Stimulated activated naive B cell treated with anti-CD40 and anti-IgM and Interleukin-4, amounts not matched to agents 10 μg/mL and 1 μg/mL and 100 μg/mL, for 72 hours (primary cell): ENCODE measurements at regions not wholly inside any gene's neighbourhood (a gene's known extent, or its start where the extent isn't known, plus 50 kb on each side); places are given as distances from the start of the nearest gene placed in this dataset.

Experiments used
- ATAC-seq, 2 donors: fragments of 150-1000 bp; cut with Tn5 transposase; replicated peaks; 2 replicates each; pipeline ENCODE4 v1.10.0; 2021; ENCODE audit warnings: moderate library complexity in 1 of 2
- DNase-seq: peaks from one replicate; pipeline ENCODE4 v3.0.0; 2021
- H3K27ac Mint-ChIP-seq: one replicate; pipeline ENCODE4 v1.8.0; 2022; ENCODE audit warnings: mild to moderate bottlenecking, mixed read lengths
- H3K27me3 Mint-ChIP-seq, 2 donors: one replicate each; pipeline ENCODE4 v1.8.0; 2022; ENCODE audit warnings: mixed read lengths in 2 of 2
- H3K36me3 Mint-ChIP-seq, 2 donors: one replicate each; pipeline ENCODE4 v1.8.0; 2022; ENCODE audit warnings: mixed read lengths in 2 of 2, mild to moderate bottlenecking in 1 of 2
- H3K4me1 Mint-ChIP-seq, 2 donors: one replicate each; pipeline ENCODE4 v1.8.0; 2022; ENCODE audit warnings: mixed read lengths in 2 of 2, mild to moderate bottlenecking in 1 of 2
- H3K4me3 Mint-ChIP-seq, 2 donors: one replicate each; pipeline ENCODE4 v1.8.0; 2022; ENCODE audit warnings: mild to moderate bottlenecking in 2 of 2, mixed read lengths in 2 of 2, moderate library complexity in 1 of 2
- H3K9me3 Mint-ChIP-seq, 2 donors: one replicate each; pipeline ENCODE4 v1.8.0; 2022; ENCODE audit warnings: mixed read lengths in 2 of 2, mild to moderate bottlenecking in 1 of 2

- H3K36me3 Mint-ChIP-seq, result no peaks in the 10 kb centered on the region
- H3K27me3 Mint-ChIP-seq, result no peaks in the 10 kb centered on the region
- H3K27ac Mint-ChIP-seq, result no peak overlapping the region
- ATAC-seq (no peak), DNase-seq (no peak)
- H3K9me3 Mint-ChIP-seq, result peaks cover 0 to 8% of the 10 kb centered on the region in 2 donors
- no peaks in the 10 kb centered on the region for H3K4me1 Mint-ChIP-seq
- no peak overlapping the region for H3K4me3 Mint-ChIP-seq
Observed at GRCh38 chr5:104298518-104298917, 735.9 kb upstream of the NUDT12 start.

GRCh38 chr5:104297076-104297475 is 734.5 kb upstream of the NUDT12 start:
- ATAC-seq (no peak), DNase-seq (no peak)
- no peaks in the 10 kb centered on the region for H3K4me1 Mint-ChIP-seq
- peaks cover 0 to 8% of the 10 kb centered on the region in 2 donors for H3K9me3 Mint-ChIP-seq
- H3K4me3 Mint-ChIP-seq, result no peak overlapping the region
- H3K27ac Mint-ChIP-seq, result no peak overlapping the region
- no peaks in the 10 kb centered on the region for H3K36me3 Mint-ChIP-seq
- H3K27me3 Mint-ChIP-seq, result no peaks in the 10 kb centered on the region

GRCh38 chr5:104295991-104296390 is 733.4 kb upstream of the NUDT12 start:
- H3K27ac Mint-ChIP-seq, result no peak overlapping the region
- H3K9me3 Mint-ChIP-seq, result peaks cover 0 to 4% of the 10 kb centered on the region in 2 donors
- H3K4me3 Mint-ChIP-seq, result no peak overlapping the region
- H3K27me3 Mint-ChIP-seq, result no peaks in the 10 kb centered on the region
- DNase-seq (no peak), ATAC-seq (no peak)
- no peaks in the 10 kb centered on the region for H3K36me3 Mint-ChIP-seq
- no peaks in the 10 kb centered on the region for H3K4me1 Mint-ChIP-seq

DNA sequence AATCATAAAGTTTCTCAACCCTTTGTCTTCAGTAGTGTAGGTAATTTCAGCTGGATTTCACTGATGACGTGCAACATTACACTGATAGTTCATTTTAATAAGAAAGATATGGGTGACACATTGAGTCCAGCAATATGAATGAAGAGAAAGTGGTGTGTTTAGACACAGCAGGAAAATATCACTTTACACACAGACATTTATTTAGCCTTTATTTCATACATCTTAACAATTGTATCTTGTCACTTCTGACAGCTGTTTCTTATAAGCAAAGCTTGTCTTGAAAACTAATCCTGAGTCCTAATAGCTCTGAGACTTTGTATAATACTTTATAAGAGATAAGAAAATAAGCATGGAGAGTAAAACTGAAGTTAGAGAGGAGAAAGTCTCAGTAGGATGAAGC is 720.5 kb upstream of the NUDT12 start:
- ATAC-seq (no peak), DNase-seq (no peak)
- Mint-ChIP-seq H3K36me3 (no peaks in the 10 kb centered on the region), H3K9me3 (peaks cover 0 to 7% of the 10 kb centered on the region in 2 donors), H3K27me3 (no peaks in the 10 kb centered on the region), H3K4me1 (no peaks in the 10 kb centered on the region), H3K4me3 (no peak overlapping the region), H3K27ac (no peak overlapping the region)

- no peaks in the 10 kb centered on the region for H3K9me3 Mint-ChIP-seq
- ATAC-seq (no peak), DNase-seq (no peak)
- H3K4me1 Mint-ChIP-seq, result no peaks in the 10 kb centered on the region
- H3K27ac Mint-ChIP-seq, result no peak overlapping the region
- H3K27me3 Mint-ChIP-seq, result no peaks in the 10 kb centered on the region
- no peaks in the 10 kb centered on the region for H3K36me3 Mint-ChIP-seq
- H3K4me3 Mint-ChIP-seq, result no peak overlapping the region
Observed at GRCh38 chr5:104273725-104274124, 711.1 kb upstream of the NUDT12 start.

GRCh38 chr5:104267320-104268015 is 704.9 kb upstream of the NUDT12 start:
- Mint-ChIP-seq H3K27ac (no peak overlapping the region), H3K9me3 (peaks cover 0 to 3% of the 10 kb centered on the region in 2 donors), H3K4me1 (no peaks in the 10 kb centered on the region), H3K36me3 (no peaks in the 10 kb centered on the region), H3K27me3 (no peaks in the 10 kb centered on the region), H3K4me3 (no peak overlapping the region)
- no peak for DNase-seq
- no peak for ATAC-seq

GRCh38 chr5:104266161-104266560 is 703.6 kb upstream of the NUDT12 start:
- ATAC-seq (no peak), DNase-seq (no peak)
- no peaks in the 10 kb centered on the region for H3K36me3 Mint-ChIP-seq
- H3K27ac Mint-ChIP-seq, result no peak overlapping the region
- H3K4me1 Mint-ChIP-seq, result no peaks in the 10 kb centered on the region
- H3K4me3 Mint-ChIP-seq, result no peak overlapping the region
- no peaks in the 10 kb centered on the region for H3K27me3 Mint-ChIP-seq
- H3K9me3 Mint-ChIP-seq, result peaks cover 0 to 3% of the 10 kb centered on the region in 2 donors

- no peak for DNase-seq
- peaks cover 0 to 3% of the 10 kb centered on the region in 2 donors for H3K9me3 Mint-ChIP-seq
- no peak overlapping the region for H3K27ac Mint-ChIP-seq
- ATAC-seq, result no peak
- no peaks in the 10 kb centered on the region for H3K4me1 Mint-ChIP-seq
- no peak overlapping the region for H3K4me3 Mint-ChIP-seq
- H3K27me3 Mint-ChIP-seq, result no peaks in the 10 kb centered on the region
- no peaks in the 10 kb centered on the region for H3K36me3 Mint-ChIP-seq
Observed at GRCh38 chr5:104265531-104266140, 703.0 kb upstream of the NUDT12 start.

- Mint-ChIP-seq H3K36me3 (no peaks in the 10 kb centered on the region), H3K27me3 (no peaks in the 10 kb centered on the region), H3K27ac (no peak overlapping the region), H3K4me1 (no peaks in the 10 kb centered on the region), H3K9me3 (peaks cover 0 to 8% of the 10 kb centered on the region in 2 donors), H3K4me3 (no peak overlapping the region)
- no peak for ATAC-seq
- DNase-seq, result no peak
Observed at GRCh38 chr5:104247260-104247659, 684.7 kb upstream of the NUDT12 start.

GRCh38 chr5:104241046-104241445 is 678.5 kb upstream of the NUDT12 start:
- no peaks in the 10 kb centered on the region for H3K36me3 Mint-ChIP-seq
- H3K9me3 Mint-ChIP-seq, result no peaks in the 10 kb centered on the region
- DNase-seq (no peak), ATAC-seq (no peak)
- H3K4me1 Mint-ChIP-seq, result no peaks in the 10 kb centered on the region
- no peaks in the 10 kb centered on the region for H3K27me3 Mint-ChIP-seq
- no peak overlapping the region for H3K27ac Mint-ChIP-seq
- H3K4me3 Mint-ChIP-seq, result no peak overlapping the region

DNA sequence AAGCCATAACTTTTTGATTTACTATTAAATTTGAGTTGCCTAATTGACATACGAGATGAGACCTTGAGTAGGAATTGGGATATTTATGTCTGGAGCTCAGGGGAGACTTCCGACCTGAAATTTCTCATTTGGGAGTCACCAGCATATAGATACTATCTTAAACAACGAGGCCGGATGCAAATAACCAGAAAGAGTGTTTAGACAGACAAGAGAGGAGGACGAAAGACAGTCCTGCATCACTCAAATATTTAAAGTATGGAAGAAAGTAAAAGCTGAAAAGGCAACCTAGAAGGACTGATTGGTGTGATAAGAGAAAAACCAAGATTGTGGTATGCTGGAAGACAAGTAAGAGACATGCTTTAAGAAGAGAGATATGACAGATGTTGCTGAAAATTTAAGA is 675.0 kb upstream of the NUDT12 start:
- DNase-seq (no peak), ATAC-seq (no peak)
- Mint-ChIP-seq H3K4me3 (no peak overlapping the region), H3K4me1 (no peaks in the 10 kb centered on the region), H3K27ac (no peak overlapping the region), H3K36me3 (no peaks in the 10 kb centered on the region), H3K27me3 (no peaks in the 10 kb centered on the region), H3K9me3 (no peaks in the 10 kb centered on the region)

DNA sequence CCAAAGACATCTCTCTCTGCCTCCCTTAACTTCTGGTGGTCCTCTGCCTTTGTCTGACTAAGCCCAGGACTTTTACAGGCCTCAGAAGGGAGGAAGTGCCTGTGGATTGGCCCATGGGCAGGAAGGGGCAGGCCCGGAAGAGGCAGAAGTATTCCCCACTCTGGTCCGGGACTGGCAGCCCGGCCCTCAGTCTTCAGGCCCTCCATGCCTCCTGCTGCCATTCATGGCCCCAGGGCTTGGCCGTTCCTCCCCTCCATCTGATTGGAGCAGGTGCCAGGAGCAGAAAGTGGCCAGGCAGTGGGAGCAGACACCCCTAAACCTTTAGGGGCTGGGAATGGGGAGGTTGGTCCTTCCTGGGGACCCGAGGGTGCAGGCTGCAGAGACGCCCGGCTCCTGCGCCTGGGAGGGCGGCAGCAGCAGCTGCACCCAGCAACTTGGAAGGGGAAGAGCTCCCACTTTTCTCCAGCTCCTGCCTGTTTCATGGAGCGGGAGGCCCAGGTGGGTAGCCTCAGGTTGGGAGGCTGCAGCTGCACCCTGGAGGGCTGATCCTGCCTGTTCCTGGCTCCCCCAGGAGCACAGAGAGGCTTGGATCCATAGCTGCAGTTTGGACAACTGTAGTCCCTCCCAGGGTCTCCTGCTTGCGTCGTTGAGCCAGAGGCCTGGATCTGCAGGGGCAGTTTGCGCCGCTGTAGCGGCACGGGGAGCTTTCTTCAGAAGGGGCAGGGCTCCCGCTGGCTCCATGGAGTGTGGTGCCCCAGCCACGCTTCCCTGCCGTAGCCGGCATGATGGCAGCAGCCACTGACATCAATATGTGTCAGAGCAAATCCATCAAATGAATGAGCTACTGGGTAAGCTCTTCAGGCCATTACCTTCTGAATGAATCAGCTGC is 661.5 kb upstream of the NUDT12 start:
- H3K27me3 Mint-ChIP-seq, result no peaks in the 10 kb centered on the region
- H3K27ac Mint-ChIP-seq, result no peak overlapping the region
- H3K4me1 Mint-ChIP-seq, result no peaks in the 10 kb centered on the region
- no peaks in the 10 kb centered on the region for H3K36me3 Mint-ChIP-seq
- ATAC-seq (no peak), DNase-seq (no peak)
- H3K9me3 Mint-ChIP-seq, result no peaks in the 10 kb centered on the region
- H3K4me3 Mint-ChIP-seq, result no peak overlapping the region

GRCh38 chr5:104218200-104218599 is 655.6 kb upstream of the NUDT12 start:
- no peaks in the 10 kb centered on the region for H3K36me3 Mint-ChIP-seq
- H3K4me3 Mint-ChIP-seq, result no peak overlapping the region
- H3K27ac Mint-ChIP-seq, result no peak overlapping the region
- no peaks in the 10 kb centered on the region for H3K27me3 Mint-ChIP-seq
- no peak for ATAC-seq
- no peaks in the 10 kb centered on the region for H3K4me1 Mint-ChIP-seq
- no peaks in the 10 kb centered on the region for H3K9me3 Mint-ChIP-seq
- no peak for DNase-seq

DNA sequence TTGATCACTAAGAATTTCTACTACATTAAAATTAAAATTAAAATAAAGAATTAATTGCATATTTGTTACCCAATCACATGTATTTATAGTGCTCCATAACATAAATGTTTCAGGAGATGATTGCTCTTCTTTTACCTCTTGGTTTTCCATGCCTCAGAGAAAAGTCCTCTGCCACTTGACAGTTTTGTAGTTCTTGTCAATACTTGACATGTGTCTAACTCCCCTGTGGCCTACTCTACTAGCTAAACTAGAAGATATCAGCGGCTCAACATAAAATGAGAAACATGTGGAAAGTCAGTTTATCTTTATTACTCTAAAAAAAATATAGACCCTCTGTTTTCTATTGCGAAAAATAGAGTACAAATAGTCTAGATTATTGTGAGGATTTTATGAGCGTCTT is 650.6 kb upstream of the NUDT12 start:
- H3K4me1 Mint-ChIP-seq, result no peaks in the 10 kb centered on the region
- no peak for ATAC-seq
- H3K36me3 Mint-ChIP-seq, result no peaks in the 10 kb centered on the region
- no peak for DNase-seq
- no peaks in the 10 kb centered on the region for H3K27me3 Mint-ChIP-seq
- no peaks in the 10 kb centered on the region for H3K9me3 Mint-ChIP-seq
- no peak overlapping the region for H3K4me3 Mint-ChIP-seq
- no peak overlapping the region for H3K27ac Mint-ChIP-seq

- H3K4me3 Mint-ChIP-seq, result no peak overlapping the region
- no peak for ATAC-seq
- DNase-seq, result no peak
- H3K27me3 Mint-ChIP-seq, result no peaks in the 10 kb centered on the region
- no peaks in the 10 kb centered on the region for H3K36me3 Mint-ChIP-seq
- H3K9me3 Mint-ChIP-seq, result no peaks in the 10 kb centered on the region
- no peaks in the 10 kb centered on the region for H3K4me1 Mint-ChIP-seq
- H3K27ac Mint-ChIP-seq, result no peak overlapping the region
Observed at GRCh38 chr5:104199771-104200170, 637.2 kb upstream of the NUDT12 start.
